ENCODE measurements at regions not wholly inside any gene's neighbourhood (a gene's known extent, or its start where the extent isn't known, plus 50 kb on each side); places are given as distances from the start of the nearest gene placed in this dataset.

- TF ChIP-seq CTCF (IDR thresholded peaks at IDR 0.05) (no peak), POLR2AphosphoS5 (IDR thresholded peaks at IDR 0.05) (no peak), POLR2A (IDR thresholded peaks at IDR 0.05) (no peak), EP300 (IDR thresholded peaks at IDR 0.05) (no peak)
Observed at GRCh38 chr5:102138243-102138653, 157.8 kb downstream of the SLCO4C1 start.

All from suprapubic skin (tissue), 4 donors.